HT1080 (cell line): ENCODE measurements at regions not wholly inside any gene's neighbourhood (a gene's known extent, or its start where the extent isn't known, plus 50 kb on each side); places are given as distances from the start of the nearest gene placed in this dataset.
"Not testable (repeated sequence)": the region's sequence is repeated elsewhere in the genome, so short reads cannot be mapped to it uniquely, and the experiment has no call there.

ENCODE experiments used
- DNase-seq: peaks from one replicate; pipeline ENCODE4 v3.0.0-alpha.2; 2015; ENCODE audit warnings: low read depth

GRCh38 chr1:113185463-113186104, 112.6 kb downstream of the LRIG2 start:
- no peak for DNase-seq

GRCh38 chr1:113190078-113190477, 117.1 kb downstream of the LRIG2 start:
- no peak for DNase-seq

- DNase-seq = no peak
These were observed 117.9 kb downstream of the LRIG2 start for GRCh38 chr1:113190930-113191329.

GRCh38 chr1:113191579-113192076, 118.6 kb downstream of the LRIG2 start:
- DNase-seq = peak; percentile 87

- no peak for DNase-seq
These were observed 119.2 kb downstream of the LRIG2 start for GRCh38 chr1:113192242-113192641.

GRCh38 chr1:113192980-113193379, 120.0 kb downstream of the LRIG2 start:
- no peak for DNase-seq

GRCh38 chr1:113194846-113195830, 122.1 kb downstream of the LRIG2 start:
- DNase-seq = no peak

GRCh38 chr1:113197719-113198330, 124.8 kb downstream of the LRIG2 start:
- DNase-seq = no peak

- DNase-seq = no peak
These were observed 125.8 kb downstream of the LRIG2 start for GRCh38 chr1:113198806-113199205.

- DNase-seq = no peak
These were observed 126.9 kb downstream of the LRIG2 start for GRCh38 chr1:113199760-113200455.

- DNase-seq = no peak
These were observed 128.6 kb downstream of the LRIG2 start for GRCh38 chr1:113201560-113201959.

- DNase-seq = no peak
These were observed 133.2 kb downstream of the LRIG2 start for GRCh38 chr1:113205980-113206766.

- peak; percentile 9 for DNase-seq
These were observed 134.0 kb downstream of the LRIG2 start for GRCh38 chr1:113207019-113207418.

- DNase-seq = no peak
These were observed 134.5 kb downstream of the LRIG2 start for GRCh38 chr1:113207457-113207856.

- not testable (repeated sequence) for DNase-seq
These were observed 135.4 kb downstream of the LRIG2 start for GRCh38 chr1:113208425-113208824.

GRCh38 chr1:113210248-113210647, 137.2 kb downstream of the LRIG2 start:
- DNase-seq = no peak

GRCh38 chr1:113211467-113211866, 138.5 kb downstream of the LRIG2 start:
- DNase-seq = no peak

GRCh38 chr1:113215015-113215414, 142.0 kb downstream of the LRIG2 start:
- no peak for DNase-seq

- DNase-seq = no peak
These were observed 143.7 kb downstream of the LRIG2 start for GRCh38 chr1:113216664-113217063.

- no peak for DNase-seq
These were observed 144.6 kb downstream of the LRIG2 start for GRCh38 chr1:113217447-113218208.
